H1 (cell line): ENCODE measurements at regions not wholly inside any gene's neighbourhood (a gene's known extent, or its start where the extent isn't known, plus 50 kb on each side); places are given as distances from the start of the nearest gene placed in this dataset.
"Not testable (repeated sequence)": the region's sequence is repeated elsewhere in the genome, so short reads cannot be mapped to it uniquely, and the experiment has no call there.

Experiments
- CTCF ChIA-PET: fragments of 300-600 bp; sonication (Branson Sonifier 250); formaldehyde crosslinking; loops from one replicate; lab custom pipeline; 2021; ENCODE audit not compliant: partially characterized antibody; lab: Charles Lee
- POLR2A ChIA-PET: fragments of 300-600 bp; sonication (Branson Sonifier 250); formaldehyde crosslinking; loops from one replicate; lab custom pipeline; 2021; ENCODE audit warnings: inconsistent platforms; ENCODE audit not compliant: partially characterized antibody; lab: Charles Lee
- DNase-seq, 2 experiments: peaks; one replicate each; pipeline versions ENCODE4 v3.0.0 to v3.0.0-alpha.2; 2010 to 2022; ENCODE audit warnings: low spot score in 2 of 2, low read depth in 1 of 2, mixed read lengths in 1 of 2
- FAIRE-seq: peaks from 2 replicates; lab custom pipeline; 2011; peaks lifted over from hg19 to GRCh38; lab: Jason Lieb, UNC
- H2AFZ ChIP-seq: 2 replicates; pipeline ENCODE4 v1.8.1; 2012; ENCODE audit warnings: low read length, inconsistent platforms
- H2AK5ac ChIP-seq: 2 replicates; pipeline ENCODE4 v1.6.1; 2013; ENCODE audit warnings: low read depth, low read length
- H2BK120ac ChIP-seq: replicated peaks from 2 replicates; pipeline ENCODE3; 2013; ENCODE audit warnings: low read depth, low read length, inconsistent platforms
- H2BK12ac ChIP-seq: 2 replicates; pipeline ENCODE4 v1.6.1; 2013; ENCODE audit warnings: low read depth, low read length
- H2BK15ac ChIP-seq: 2 replicates; pipeline ENCODE4 v1.6.1; 2013; ENCODE audit warnings: low read length
- H2BK20ac ChIP-seq: 2 replicates; pipeline ENCODE4 v1.6.1; 2013; ENCODE audit warnings: low read length
- H2BK5ac ChIP-seq: 2 replicates; pipeline ENCODE4 v1.6.1; 2013; ENCODE audit warnings: low read depth, low read length
- H3K14ac ChIP-seq: 2 replicates; pipeline ENCODE4 v1.6.1; 2013; ENCODE audit warnings: inconsistent platforms; ENCODE audit not compliant: insufficient read length
- H3K18ac ChIP-seq: 2 replicates; pipeline ENCODE4 v1.6.1; 2013; ENCODE audit warnings: low read length; ENCODE audit errors: extremely low read depth
- H3K23ac ChIP-seq: 2 replicates; pipeline ENCODE4 v1.6.1; 2013; ENCODE audit warnings: inconsistent platforms; ENCODE audit not compliant: insufficient read length
- H3K23me2 ChIP-seq: 2 replicates; pipeline ENCODE4 v1.6.1; 2013; ENCODE audit warnings: low read depth, low read length
- H3K27ac ChIP-seq: 2 replicates; pipeline ENCODE4 v1.6.1; 2011; ENCODE audit warnings: low read depth, low read length, inconsistent platforms
- H3K27me3 ChIP-seq, 4 experiments: replicated peaks in 1 of 4; 1 replicate in 1 of 4; 2 replicates in 3 of 4; pipeline versions ENCODE4 v1.6.1 to v1.8.1; 2011 to 2013; ENCODE audit warnings: low read length in 3 of 4, mild to moderate bottlenecking in 3 of 4, inconsistent platforms in 2 of 4, mixed read lengths in 2 of 4, moderate library complexity in 1 of 4; ENCODE audit not compliant: control insufficient read depth in 3 of 4, insufficient read depth in 3 of 4; ENCODE audit errors: extremely low read depth in 1 of 4
- H3K36me3 ChIP-seq, 4 experiments: 2 replicates each; pipeline versions ENCODE4 v1.6.1 to v1.8.1; 2011 to 2013; ENCODE audit warnings: mild to moderate bottlenecking in 4 of 4, low read length in 3 of 4, moderate library complexity in 2 of 4, control low read depth in 1 of 4, inconsistent platforms in 1 of 4; ENCODE audit not compliant: insufficient read depth in 4 of 4, control insufficient read depth in 2 of 4
- H3K4ac ChIP-seq: replicated peaks from 2 replicates; pipeline ENCODE3; 2013; ENCODE audit warnings: low read length, low read depth, mixed read lengths, inconsistent platforms; ENCODE audit not compliant: insufficient read length
- H3K4me1 ChIP-seq, 4 experiments: replicated peaks in 1 of 4; 1 replicate in 1 of 4; 2 replicates in 3 of 4; pipeline versions ENCODE4 v1.6.1 to v1.8.1; 2011 to 2013; ENCODE audit warnings: low read length in 3 of 4, inconsistent platforms in 2 of 4, mixed read lengths in 1 of 4; ENCODE audit not compliant: insufficient read depth in 4 of 4, control insufficient read depth in 3 of 4
- H3K4me2 ChIP-seq, 2 experiments: 2 replicates each; pipeline versions ENCODE4 v1.6.1 to v1.8.1; 2011 to 2013; ENCODE audit warnings: low read depth in 2 of 2, low read length in 2 of 2, control low read depth in 1 of 2, inconsistent platforms in 1 of 2, mild to moderate bottlenecking in 1 of 2; ENCODE audit not compliant: insufficient read depth in 1 of 2
- H3K4me3 ChIP-seq, 4 experiments: fragments of 200-600, 300-600 bp in 1 of 4; sonication (generic), shearing (Covaris generic), sonication (Bioruptor Twin) in 1 of 4; 2 replicates each; pipeline versions ENCODE4 v1.5.1 to v1.8.1; 2011 to 2016; ENCODE audit warnings: low read length in 4 of 4, low read depth in 3 of 4, control low read depth in 2 of 4, inconsistent platforms in 2 of 4, mild to moderate bottlenecking in 2 of 4, mixed read lengths in 1 of 4, moderate library complexity in 1 of 4; ENCODE audit not compliant: insufficient read depth in 2 of 4; ENCODE audit errors: extremely low read depth in 1 of 4
- H3K56ac ChIP-seq: replicated peaks from 2 replicates; pipeline ENCODE3; 2013; ENCODE audit warnings: low read depth, mild to moderate bottlenecking, mixed read lengths, low read length, inconsistent platforms; ENCODE audit not compliant: insufficient read length
- H3K79me1 ChIP-seq: 2 replicates; pipeline ENCODE4 v1.6.1; 2013; ENCODE audit warnings: low read depth, low read length, control low read depth
- H3K79me2 ChIP-seq, 2 experiments: 2 replicates each; pipeline versions ENCODE4 v1.6.1 to v1.8.1; 2012 to 2013; ENCODE audit warnings: low read length in 2 of 2, mild to moderate bottlenecking in 2 of 2, inconsistent platforms in 1 of 2; ENCODE audit not compliant: insufficient read depth in 2 of 2, control insufficient read depth in 1 of 2
- H3K9ac ChIP-seq, 4 experiments: replicated peaks in 1 of 4; 1 replicate in 1 of 4; 2 replicates in 3 of 4; pipeline versions ENCODE4 v1.6.1 to v1.8.1; 2011 to 2013; ENCODE audit warnings: low read depth in 3 of 4, low read length in 3 of 4, control low read depth in 2 of 4, mild to moderate bottlenecking in 2 of 4, moderate library complexity in 2 of 4, inconsistent platforms in 1 of 4; ENCODE audit errors: extremely low read depth in 1 of 4
- H3K9me3 ChIP-seq, 2 experiments: 2 replicates each; pipeline versions ENCODE4 v1.6.1 to v1.8.1; 2012 to 2013; ENCODE audit warnings: mild to moderate bottlenecking in 2 of 2, moderate library complexity in 2 of 2, control low read depth in 1 of 2, inconsistent platforms in 1 of 2, low read depth in 1 of 2, low read length in 1 of 2, mixed read lengths in 1 of 2; ENCODE audit not compliant: insufficient read depth in 2 of 2
- H4K20me1 ChIP-seq, 2 experiments: replicated peaks in 1 of 2; 2 replicates each; pipeline versions ENCODE3 to v1.8.1; 2011 to 2013; ENCODE audit warnings: inconsistent platforms in 2 of 2, low read length in 2 of 2, mild to moderate bottlenecking in 1 of 2; ENCODE audit not compliant: insufficient read depth in 2 of 2, control insufficient read depth in 1 of 2
- H4K5ac ChIP-seq: 2 replicates; pipeline ENCODE4 v1.6.1; 2013; ENCODE audit warnings: low read length, low read depth, mixed read lengths, inconsistent platforms; ENCODE audit not compliant: insufficient read length
- H4K8ac ChIP-seq: 2 replicates; pipeline ENCODE4 v1.8.0; 2013; ENCODE audit warnings: mild to moderate bottlenecking, moderate library complexity, low read length, inconsistent platforms; ENCODE audit not compliant: insufficient read depth; ENCODE audit errors: extremely low read depth
- H4K91ac ChIP-seq: replicated peaks from 2 replicates; pipeline ENCODE3; 2013; ENCODE audit warnings: low read length, mixed read lengths, inconsistent platforms; ENCODE audit not compliant: insufficient read length
- WGBS, 2 experiments: shearing (Covaris generic) in 1 of 2; methylation state at CpG; one replicate each; pipeline versions ENCODE4 v1.1.6 to v1.1.7; 2013 to 2015; ENCODE audit warnings: low lambda C conversion rate in 2 of 2, mixed read lengths in 2 of 2, inconsistent platforms in 1 of 2, low coverage in 1 of 2, missing lambda C conversion rate in 1 of 2; ENCODE audit not compliant: insufficient replicate concordance in 2 of 2, insufficient coverage in 1 of 2, insufficient read length in 1 of 2; ENCODE audit errors: extremely low coverage in 1 of 2, missing lambda C conversion rate in 1 of 2; 5-methylcytosine and 5-hydroxymethylcytosine counted together

- H3K4me1 ChIP-seq, FAIRE-seq, H3K79me1 ChIP-seq, H2BK120ac ChIP-seq, H2BK15ac ChIP-seq, H2AK5ac ChIP-seq, H3K27me3 ChIP-seq, H3K9ac ChIP-seq, H3K9me3 ChIP-seq, H4K20me1 ChIP-seq, H3K36me3 ChIP-seq, CTCF ChIA-PET, H2BK12ac ChIP-seq, H4K8ac ChIP-seq, H3K79me2 ChIP-seq, H3K23ac ChIP-seq, H4K5ac ChIP-seq, DNase-seq, H3K14ac ChIP-seq, H2BK20ac ChIP-seq, H3K4me3 ChIP-seq, H3K27ac ChIP-seq, H2AFZ ChIP-seq, H4K91ac ChIP-seq, H3K18ac ChIP-seq, H2BK5ac ChIP-seq, H3K4me2 ChIP-seq, H3K23me2 ChIP-seq, H3K4ac ChIP-seq, H3K56ac ChIP-seq, POLR2A ChIA-PET: not testable (repeated sequence)
- 96% methylated on average over 2 of the region's 2 CpGs; no CpG with 5 or more reads in 1 of the 2 experiments for WGBS, 2 experiments
These were observed 144.1 kb downstream of the NPIPA8 start for GRCh38 chr16:18192389-18192788.

- POLR2A ChIA-PET, H2BK15ac ChIP-seq, H3K14ac ChIP-seq, CTCF ChIA-PET, H4K91ac ChIP-seq, H3K4me1 ChIP-seq, H2BK12ac ChIP-seq, H3K36me3 ChIP-seq, H4K8ac ChIP-seq, H3K23me2 ChIP-seq, H3K9me3 ChIP-seq, H3K79me2 ChIP-seq, H2BK5ac ChIP-seq, H3K23ac ChIP-seq, FAIRE-seq, H2AK5ac ChIP-seq, H3K4ac ChIP-seq, H3K56ac ChIP-seq, H4K20me1 ChIP-seq, H3K27ac ChIP-seq, H4K5ac ChIP-seq, H3K4me2 ChIP-seq, H2AFZ ChIP-seq, H3K4me3 ChIP-seq, H2BK120ac ChIP-seq, H3K18ac ChIP-seq, H3K79me1 ChIP-seq, DNase-seq, H3K27me3 ChIP-seq, H3K9ac ChIP-seq, H2BK20ac ChIP-seq: not testable (repeated sequence)
- 75% methylated on average over 1 of the region's 8 CpGs; no CpG with 5 or more reads in 1 of the 2 experiments for WGBS, 2 experiments
These were observed 146.4 kb downstream of the NPIPA8 start for GRCh38 chr16:18190179-18190578.
